Fibroblast of the aortic adventitia (primary cell): ENCODE measurements at regions not wholly inside any gene's neighbourhood (a gene's known extent, or its start where the extent isn't known, plus 50 kb on each side); places are given as distances from the start of the nearest gene placed in this dataset.
A peak's percentile ranks its signal among the peaks of the same experiment; 100 is the strongest.

Experiments used
- DNase-seq: peaks from one replicate; pipeline ENCODE4 v3.0.0-alpha.2; 2010; ENCODE audit warnings: low read depth
- H3K4me3 ChIP-seq: 2 replicates; pipeline ENCODE4 v1.5.1; 2011; ENCODE audit warnings: low read depth, mild to moderate bottlenecking, control low read depth, low read length, moderate library complexity
- TF ChIP-seq, protein P1 (sequence below): IDR thresholded peaks from 2 replicates; pipeline ENCODE4 v1.5.1; 2011; ENCODE audit warnings: mild to moderate bottlenecking, low read length, control low read depth, inconsistent platforms; ENCODE audit not compliant: insufficient read depth

DNA sequence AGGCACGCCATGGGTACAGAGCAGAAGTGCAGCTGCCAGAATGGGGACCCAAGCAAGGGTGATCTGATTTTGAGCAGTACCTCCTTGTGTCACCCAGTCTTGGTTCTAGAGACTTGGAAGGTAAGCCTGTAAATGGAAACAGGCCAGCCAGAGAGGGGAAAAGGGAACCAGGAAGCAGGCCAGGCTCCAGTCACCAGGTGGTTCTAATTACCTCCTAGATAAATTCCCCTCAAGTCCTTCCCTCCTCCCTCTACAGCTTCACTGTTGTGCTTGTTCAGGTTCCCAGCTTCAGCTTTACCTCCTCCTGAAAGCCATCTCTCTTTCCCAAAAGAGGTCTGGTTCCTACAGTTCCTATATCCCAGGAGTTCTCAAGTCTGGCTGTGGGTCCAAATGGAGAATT lies 58.8 kb upstream of the SLC7A14 start:
- DNase-seq: peak; percentile 83
- no peak overlapping the region for H3K4me3 ChIP-seq
- TF ChIP-seq, protein P1, sequence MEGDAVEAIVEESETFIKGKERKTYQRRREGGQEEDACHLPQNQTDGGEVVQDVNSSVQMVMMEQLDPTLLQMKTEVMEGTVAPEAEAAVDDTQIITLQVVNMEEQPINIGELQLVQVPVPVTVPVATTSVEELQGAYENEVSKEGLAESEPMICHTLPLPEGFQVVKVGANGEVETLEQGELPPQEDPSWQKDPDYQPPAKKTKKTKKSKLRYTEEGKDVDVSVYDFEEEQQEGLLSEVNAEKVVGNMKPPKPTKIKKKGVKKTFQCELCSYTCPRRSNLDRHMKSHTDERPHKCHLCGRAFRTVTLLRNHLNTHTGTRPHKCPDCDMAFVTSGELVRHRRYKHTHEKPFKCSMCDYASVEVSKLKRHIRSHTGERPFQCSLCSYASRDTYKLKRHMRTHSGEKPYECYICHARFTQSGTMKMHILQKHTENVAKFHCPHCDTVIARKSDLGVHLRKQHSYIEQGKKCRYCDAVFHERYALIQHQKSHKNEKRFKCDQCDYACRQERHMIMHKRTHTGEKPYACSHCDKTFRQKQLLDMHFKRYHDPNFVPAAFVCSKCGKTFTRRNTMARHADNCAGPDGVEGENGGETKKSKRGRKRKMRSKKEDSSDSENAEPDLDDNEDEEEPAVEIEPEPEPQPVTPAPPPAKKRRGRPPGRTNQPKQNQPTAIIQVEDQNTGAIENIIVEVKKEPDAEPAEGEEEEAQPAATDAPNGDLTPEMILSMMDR: no peak

DNA sequence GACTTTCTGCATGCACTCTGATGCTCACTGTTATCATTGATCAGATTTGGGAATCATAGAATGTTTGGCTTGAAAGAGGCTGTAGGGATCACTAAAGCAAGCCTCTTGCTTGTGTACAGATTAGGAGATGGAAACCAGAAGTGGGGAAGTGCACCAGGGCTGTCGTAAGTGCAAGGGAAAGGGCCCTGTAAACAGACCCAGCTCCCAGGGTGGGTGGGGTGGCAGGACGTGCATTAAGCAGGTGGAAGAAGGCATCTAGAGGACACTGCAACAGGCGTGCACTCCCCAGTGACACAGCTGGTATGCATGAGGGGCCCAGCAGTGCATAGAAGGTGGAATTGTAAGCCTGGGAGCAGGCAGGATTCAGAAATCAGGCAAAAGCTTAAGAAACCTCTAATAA lies 58.0 kb upstream of the SLC7A14 start:
- TF ChIP-seq, protein P1: no peak
- DNase-seq: no peak
- H3K4me3 ChIP-seq: no peak overlapping the region

DNA sequence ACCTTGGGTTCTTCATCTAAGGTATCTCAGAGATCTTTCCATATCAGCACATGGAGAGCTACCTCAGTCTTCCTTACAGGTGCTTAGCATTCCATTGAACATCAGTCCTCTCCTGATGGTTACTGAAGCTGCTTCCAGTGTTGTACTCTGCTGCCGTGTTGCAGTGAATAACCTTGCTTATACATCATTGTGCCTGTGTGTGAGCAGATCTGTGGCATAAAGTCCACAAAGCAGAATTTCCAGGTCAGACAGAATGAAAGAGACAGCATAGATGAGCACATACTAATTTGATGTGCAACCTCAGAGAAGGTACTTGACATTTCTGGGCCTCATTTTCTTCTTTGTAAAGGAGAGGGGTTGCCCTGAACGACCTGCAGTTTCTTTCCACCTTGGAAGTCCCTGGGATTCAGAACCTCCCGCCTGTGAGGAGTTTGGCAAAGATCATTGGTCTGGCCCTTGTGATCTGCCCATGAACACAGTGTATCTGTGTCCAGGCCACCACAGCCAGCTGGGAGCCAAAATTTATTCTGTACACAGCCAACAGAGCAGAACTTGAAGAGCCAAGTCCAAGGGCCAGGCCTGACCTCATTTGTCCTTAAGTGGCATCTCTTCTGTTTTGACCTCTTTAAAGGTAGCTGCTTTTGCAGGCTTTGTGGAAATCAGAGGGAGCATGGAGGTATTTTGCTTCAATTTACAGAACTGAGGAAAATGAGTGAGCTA lies 57.2 kb upstream of the SLC7A14 start:
- DNase-seq: no peak
- H3K4me3 ChIP-seq: no peak overlapping the region
- TF ChIP-seq, protein P1: no peak

DNA sequence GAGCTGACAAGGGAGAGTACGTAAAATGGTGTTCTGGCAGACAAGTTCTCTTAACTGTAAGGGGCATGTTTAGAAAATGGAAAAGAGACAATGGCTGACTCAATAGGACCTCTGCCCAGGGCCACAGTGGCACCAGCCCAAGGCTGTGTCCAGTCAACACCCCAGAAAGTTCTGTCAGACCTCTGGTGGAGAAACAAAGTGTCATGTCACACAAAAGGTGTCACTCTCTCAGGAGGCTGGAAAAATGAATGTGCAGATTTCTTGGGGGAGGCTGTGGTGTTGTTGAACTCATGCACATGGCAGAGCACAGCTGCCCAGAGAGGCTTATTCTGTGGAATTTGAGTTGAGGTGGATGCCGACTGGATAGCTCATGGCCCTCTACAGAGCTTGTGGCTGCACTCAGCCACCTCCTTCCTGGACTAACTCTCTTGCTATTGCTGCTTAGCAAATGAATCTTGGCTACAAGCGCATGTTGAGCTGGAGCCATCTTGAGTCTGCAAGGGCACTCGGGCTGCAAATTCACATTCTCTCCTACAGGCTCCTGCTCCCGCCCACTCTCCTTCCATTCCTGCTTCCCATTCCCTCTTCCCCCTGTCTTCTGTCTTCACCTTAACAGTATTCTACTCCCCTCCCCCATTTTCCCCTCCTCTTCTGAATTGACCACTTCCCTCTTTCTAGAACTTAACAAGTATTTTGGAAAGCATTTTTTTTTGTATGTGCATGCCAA lies 55.8 kb upstream of the SLC7A14 start:
- H3K4me3 ChIP-seq: no peak overlapping the region
- DNase-seq: peak; percentile 72
- TF ChIP-seq, protein P1: no peak

DNA sequence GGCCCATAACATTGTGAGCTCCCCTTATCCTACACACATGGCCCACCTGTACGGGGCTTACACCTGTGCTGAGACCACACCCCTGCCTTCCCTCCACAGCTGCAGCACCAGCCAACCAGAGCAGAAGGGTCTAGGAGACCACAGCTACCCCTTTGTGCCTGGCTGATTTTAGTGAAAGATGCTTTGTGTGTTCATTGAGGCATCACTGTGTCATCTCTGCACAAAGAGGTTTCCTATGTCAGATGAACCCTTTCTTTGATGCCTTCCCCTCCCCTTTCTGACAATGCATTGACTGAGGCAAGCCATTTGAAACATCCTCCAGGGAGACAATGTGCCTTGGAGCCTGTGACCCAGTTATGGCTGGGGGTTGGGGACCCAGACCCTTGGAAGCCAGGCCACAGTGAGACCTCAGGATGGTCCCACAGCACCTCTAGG lies 54.9 kb upstream of the SLC7A14 start:
- DNase-seq: no peak
- TF ChIP-seq, protein P1: no peak

DNA sequence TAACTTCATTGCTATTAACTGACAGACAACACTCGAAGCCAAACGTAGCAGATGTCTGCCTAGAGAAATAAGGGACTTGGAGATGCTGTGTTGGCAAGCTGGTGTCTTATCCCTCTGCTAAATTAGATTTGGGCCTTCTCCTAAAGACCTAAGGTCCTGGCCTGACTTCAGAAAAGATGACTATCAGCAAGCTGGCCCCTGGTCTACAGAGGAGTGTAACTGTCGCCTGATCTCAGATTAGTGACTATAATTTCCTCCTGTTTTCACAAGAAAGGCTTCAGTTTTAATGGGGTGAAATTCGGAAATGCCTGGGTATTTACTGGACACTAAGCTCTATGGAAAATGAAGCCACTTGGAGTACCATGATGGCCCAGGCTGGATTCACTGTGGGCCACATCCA lies 53.1 kb upstream of the SLC7A14 start:
- no peak overlapping the region for H3K4me3 ChIP-seq
- DNase-seq: no peak
- TF ChIP-seq, protein P1: no peak

More for the DNA sequence above, 54.9 kb upstream of the SLC7A14 start:
- H3K4me3 ChIP-seq: no peak overlapping the region
